HG02571 (cell line): ENCODE measurements at regions not wholly inside any gene's neighbourhood (a gene's known extent, or its start where the extent isn't known, plus 50 kb on each side); places are given as distances from the start of the nearest gene placed in this dataset.
"Not testable (repeated sequence)": the region's sequence is repeated elsewhere in the genome, so short reads cannot be mapped to it uniquely, and the experiment has no call there.

Experiments
- ATAC-seq: cut with Tn5 transposase; IDR thresholded peaks from one replicate; pipeline ENCODE4 v1.9.1; 2021; ENCODE audit warnings: mild to moderate bottlenecking, moderate library complexity; ENCODE audit not compliant: unreplicated experiment

DNA sequence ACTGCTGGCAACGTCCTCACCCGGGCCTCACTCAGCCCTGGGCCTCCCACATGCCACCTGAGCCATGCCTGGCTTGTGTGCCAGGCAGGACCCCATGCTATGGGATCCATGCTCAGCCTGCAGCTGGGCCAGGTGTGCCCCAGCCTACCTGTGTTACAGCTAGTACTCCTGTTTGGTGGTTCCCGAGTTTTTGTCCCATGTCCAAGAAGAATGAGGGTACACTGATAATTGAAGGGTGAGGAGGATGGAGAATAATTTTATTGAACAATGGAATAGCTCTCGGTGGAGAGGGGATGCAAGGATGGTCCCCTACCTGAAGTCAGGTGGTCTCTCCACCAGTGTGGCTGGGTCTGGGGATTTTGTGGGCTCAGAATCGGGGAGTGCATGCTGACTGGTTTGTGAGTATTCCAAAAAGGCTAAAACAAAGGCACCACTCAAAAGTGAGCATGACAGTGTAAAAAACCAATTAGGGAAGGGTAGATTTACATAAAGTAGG lies 137.9 kb downstream of the TNFSF18 start:
- no peak for ATAC-seq

GRCh38 chr1:172914501-172915144 lies 136.1 kb downstream of the TNFSF18 start:
- ATAC-seq, result no peak

DNA sequence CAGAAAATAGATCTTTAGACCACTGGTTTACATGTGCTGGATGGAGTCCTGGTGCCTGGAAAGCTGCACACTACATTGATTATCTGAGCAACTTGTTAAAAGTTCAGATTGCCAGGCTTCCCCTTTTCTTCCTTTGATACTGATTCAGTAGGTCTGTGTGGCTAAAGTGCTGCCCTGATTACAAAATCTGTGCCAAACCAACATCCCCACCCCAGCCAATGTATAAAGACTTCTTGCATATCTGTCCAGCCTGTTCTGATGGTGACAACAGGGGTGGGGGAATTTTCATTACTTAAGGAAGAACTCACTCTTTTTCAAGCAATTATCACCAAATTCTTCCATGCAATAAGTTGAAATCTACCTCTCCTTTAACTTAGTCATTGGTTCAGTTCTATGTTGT lies 135.5 kb downstream of the TNFSF18 start:
- ATAC-seq, result no peak

GRCh38 chr1:172916116-172916515 lies 134.6 kb downstream of the TNFSF18 start:
- no peak for ATAC-seq

- no peak for ATAC-seq
Measured at GRCh38 chr1:172917972-172918371, 132.8 kb downstream of the TNFSF18 start.

GRCh38 chr1:172918478-172918877 lies 132.3 kb downstream of the TNFSF18 start:
- no peak for ATAC-seq

GRCh38 chr1:172926070-172926469 lies 124.7 kb downstream of the TNFSF18 start:
- no peak for ATAC-seq

DNA sequence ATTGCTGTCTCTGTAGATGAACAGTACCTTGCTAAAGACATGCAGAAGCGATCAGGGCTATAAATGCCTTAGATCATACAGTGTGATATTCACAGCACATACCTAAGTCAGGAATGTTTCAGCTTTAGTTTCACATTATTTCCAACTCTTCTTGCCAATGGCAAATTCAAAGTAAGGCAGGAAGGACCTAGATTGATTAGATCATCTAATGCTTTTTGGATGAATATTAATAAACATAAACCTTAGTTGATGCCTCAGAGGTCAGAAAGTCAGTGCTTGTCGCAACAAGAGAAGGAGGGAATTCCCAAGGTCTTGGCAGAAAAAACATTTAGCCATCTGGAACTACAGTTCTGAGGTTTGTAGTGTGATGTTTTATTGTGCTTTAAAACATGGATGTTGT lies 122.3 kb downstream of the TNFSF18 start:
- ATAC-seq, result no peak

DNA sequence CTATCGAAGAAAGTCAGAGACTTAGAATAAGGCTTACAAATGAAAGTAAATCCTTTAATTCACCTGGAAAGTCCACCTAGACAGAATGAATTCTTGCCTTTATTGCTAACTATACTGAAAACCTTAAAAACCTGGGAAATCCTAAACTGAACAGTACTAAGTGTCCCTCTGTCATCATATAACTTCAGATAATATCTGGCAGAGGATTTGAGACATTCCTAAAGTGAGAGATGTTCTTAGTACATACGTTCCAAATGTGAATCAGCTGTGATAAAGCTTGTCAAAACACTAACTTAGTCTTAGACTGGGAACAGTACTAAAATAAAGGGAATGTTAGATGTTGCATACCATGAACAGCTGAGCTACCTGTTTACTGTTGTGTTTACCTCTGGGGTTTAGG lies 121.7 kb downstream of the TNFSF18 start:
- ATAC-seq, result no peak

- no peak for ATAC-seq
Measured at GRCh38 chr1:172930142-172930541, 120.6 kb downstream of the TNFSF18 start.

DNA sequence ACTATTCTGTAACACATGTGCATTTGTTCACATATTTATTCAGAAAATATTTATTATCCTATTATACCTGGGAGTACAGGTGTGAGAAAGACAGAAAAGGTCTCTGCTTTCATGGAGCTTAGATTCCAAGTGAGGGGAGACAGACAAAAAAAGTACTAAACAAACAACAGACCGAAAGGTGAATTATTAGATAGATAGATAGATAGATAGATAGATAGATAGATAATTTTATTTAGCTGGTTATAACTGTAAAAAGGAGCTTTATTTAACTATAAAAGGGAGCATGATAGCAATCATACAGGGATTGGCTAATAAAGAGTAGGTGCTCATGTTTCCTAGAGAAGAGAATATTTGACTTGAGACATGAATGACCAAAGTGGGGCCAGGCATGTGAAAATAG lies 119.4 kb downstream of the TNFSF18 start:
- ATAC-seq, result no peak

- no peak for ATAC-seq
Measured at GRCh38 chr1:172931761-172932160, 119.0 kb downstream of the TNFSF18 start.

GRCh38 chr1:172932981-172933380 lies 117.8 kb downstream of the TNFSF18 start:
- no peak for ATAC-seq

- no peak for ATAC-seq
Measured at GRCh38 chr1:172934417-172934762, 116.4 kb downstream of the TNFSF18 start.

DNA sequence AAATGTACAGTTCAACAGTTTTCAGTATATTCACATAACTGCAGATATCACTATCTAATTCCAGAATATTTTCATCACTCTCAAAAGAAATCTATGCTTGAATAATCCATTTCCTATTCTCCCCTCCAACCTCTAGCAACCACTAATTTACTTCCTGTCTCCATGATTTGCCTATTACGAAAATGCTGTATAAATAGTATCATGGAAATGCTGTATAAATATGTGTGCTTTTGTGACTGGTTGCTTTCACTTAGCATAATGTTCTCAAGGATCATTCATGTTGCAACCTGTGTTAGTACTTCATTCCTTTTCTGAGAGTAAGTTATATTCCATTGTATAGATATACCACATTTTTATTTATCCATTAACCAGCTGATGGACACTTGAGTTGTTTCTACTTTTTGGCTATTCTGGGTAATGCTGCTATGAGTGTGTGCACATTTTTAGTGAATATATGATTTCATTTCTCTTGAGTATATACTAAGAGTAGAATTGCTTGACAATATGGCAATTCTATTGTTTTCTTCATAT lies 115.6 kb downstream of the TNFSF18 start:
- ATAC-seq, result no peak

DNA sequence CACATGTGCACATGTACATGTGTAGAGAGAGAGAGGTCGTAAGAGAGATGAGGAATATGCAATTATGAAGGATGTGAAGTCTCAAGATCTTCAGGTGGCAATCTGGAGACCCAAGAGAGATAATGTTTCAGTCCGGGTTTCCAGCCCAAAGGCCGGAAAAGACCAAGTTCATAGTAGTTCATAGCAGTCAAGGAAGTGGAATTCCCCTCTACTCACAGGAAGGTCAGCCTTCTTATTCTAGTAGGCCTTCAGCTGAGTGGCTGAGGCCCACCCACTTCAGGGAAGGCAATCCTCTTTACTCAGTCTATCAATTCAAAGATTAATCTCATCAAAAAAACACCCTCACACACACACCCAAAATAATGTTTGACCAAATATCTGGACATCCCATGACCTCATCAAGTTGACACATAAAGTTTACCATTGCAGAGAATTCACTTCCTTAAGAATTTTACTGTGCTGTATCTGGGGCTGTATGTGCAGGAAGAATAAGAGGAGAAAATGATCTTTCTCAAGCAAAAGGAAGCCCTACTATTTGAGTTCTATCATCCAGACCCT lies 114.6 kb downstream of the TNFSF18 start:
- no peak for ATAC-seq

- no peak for ATAC-seq
Measured at GRCh38 chr1:172938681-172939080, 112.1 kb downstream of the TNFSF18 start.

GRCh38 chr1:172939475-172939874 lies 111.3 kb downstream of the TNFSF18 start:
- no peak for ATAC-seq

DNA sequence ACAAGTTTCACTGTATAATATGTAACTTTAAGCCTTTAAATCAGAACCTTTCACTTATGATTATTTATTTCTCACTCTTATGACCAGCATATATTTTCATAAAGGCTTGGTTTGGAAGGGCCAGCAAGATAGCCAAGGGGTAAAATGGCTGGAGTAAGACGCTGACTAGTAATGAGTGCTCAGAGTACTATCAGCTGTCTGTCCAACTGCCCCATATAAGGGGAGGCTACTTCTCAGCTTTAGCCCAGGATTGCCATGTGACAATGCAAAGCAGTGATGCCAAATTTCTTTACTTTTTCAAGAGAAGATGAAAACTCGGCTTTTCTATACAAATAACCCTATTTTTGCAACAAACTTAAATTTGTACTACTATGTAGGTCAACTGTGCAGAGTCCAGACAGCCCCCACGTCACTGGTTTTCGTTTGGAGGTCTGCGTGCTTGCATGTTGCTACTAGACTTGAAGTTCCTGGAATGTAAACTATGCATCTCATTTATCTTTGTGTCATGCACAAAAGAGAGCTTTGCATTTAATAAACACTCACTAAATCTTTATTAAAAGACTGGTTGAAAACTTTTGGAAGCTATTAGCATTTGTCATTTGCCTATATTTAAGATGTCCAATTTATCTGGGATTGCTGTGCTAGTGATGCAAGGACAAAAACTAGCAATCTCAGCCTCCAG lies 110.4 kb downstream of the TNFSF18 start:
- no peak for ATAC-seq

DNA sequence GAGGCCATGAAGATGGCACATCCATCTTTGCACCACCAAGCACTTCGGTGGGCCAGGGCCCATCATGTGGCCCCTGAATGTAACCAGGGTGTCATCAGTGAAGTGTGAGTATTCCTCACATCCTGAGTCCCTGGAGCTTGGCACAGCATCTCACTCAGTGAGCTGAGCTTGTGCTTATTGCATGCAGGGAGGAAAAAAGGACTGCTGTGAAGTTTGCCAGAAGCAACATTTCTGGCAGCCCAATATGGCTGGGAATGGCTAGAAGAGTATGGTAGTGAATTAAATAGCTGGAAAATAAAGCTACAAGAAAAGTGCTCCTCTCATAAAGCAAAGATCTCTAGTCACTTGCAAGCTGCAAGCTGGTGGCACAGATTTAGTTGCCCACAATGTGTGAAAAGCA lies 109.3 kb downstream of the TNFSF18 start:
- no peak for ATAC-seq

- ATAC-seq, result no peak
Measured at GRCh38 chr1:172941945-172942344, 108.8 kb downstream of the TNFSF18 start.

- ATAC-seq, result not testable (repeated sequence)
Measured at GRCh38 chr1:172943138-172943537, 107.6 kb downstream of the TNFSF18 start.
